Glutamatergic neuron (in vitro differentiated cells): ENCODE measurements at regions not wholly inside any gene's neighbourhood (a gene's known extent, or its start where the extent isn't known, plus 50 kb on each side); places are given as distances from the start of the nearest gene placed in this dataset.

ENCODE experiments used
- DNase-seq: peaks from one replicate; pipeline ENCODE4 v3.0.0; 2022
- H3K27ac Mint-ChIP-seq: one replicate; pipeline ENCODE4 v1.8.0; 2020; ENCODE audit warnings: mild to moderate bottlenecking, mixed read lengths, inconsistent platforms; ENCODE audit not compliant: unreplicated experiment
- H3K27me3 Mint-ChIP-seq: one replicate; pipeline ENCODE4 v1.8.0; 2020; ENCODE audit warnings: mild to moderate bottlenecking, moderate library complexity, mixed read lengths, inconsistent platforms; ENCODE audit not compliant: unreplicated experiment
- H3K36me3 Mint-ChIP-seq: one replicate; pipeline ENCODE4 v1.8.0; 2020; ENCODE audit warnings: mild to moderate bottlenecking, mixed read lengths, inconsistent platforms; ENCODE audit not compliant: unreplicated experiment
- H3K4me1 Mint-ChIP-seq: one replicate; pipeline ENCODE4 v1.8.0; 2020; ENCODE audit warnings: mild to moderate bottlenecking, low read depth, mixed read lengths, inconsistent platforms; ENCODE audit not compliant: unreplicated experiment
- H3K4me3 Mint-ChIP-seq: one replicate; pipeline ENCODE4 v1.8.0; 2020; ENCODE audit warnings: mild to moderate bottlenecking, mixed read lengths, inconsistent platforms; ENCODE audit not compliant: unreplicated experiment
- H3K9me3 Mint-ChIP-seq: one replicate; pipeline ENCODE4 v1.8.0; 2020; ENCODE audit warnings: mild to moderate bottlenecking, moderate library complexity, mixed read lengths, inconsistent platforms; ENCODE audit not compliant: unreplicated experiment
- TF ChIP-seq, protein P1 (sequence below): fragments of 200-600 bp; sonication (generic); IDR thresholded peaks from one replicate; pipeline ENCODE4 v1.5.0; 2021; ENCODE audit not compliant: partially characterized antibody, unreplicated experiment

DNA sequence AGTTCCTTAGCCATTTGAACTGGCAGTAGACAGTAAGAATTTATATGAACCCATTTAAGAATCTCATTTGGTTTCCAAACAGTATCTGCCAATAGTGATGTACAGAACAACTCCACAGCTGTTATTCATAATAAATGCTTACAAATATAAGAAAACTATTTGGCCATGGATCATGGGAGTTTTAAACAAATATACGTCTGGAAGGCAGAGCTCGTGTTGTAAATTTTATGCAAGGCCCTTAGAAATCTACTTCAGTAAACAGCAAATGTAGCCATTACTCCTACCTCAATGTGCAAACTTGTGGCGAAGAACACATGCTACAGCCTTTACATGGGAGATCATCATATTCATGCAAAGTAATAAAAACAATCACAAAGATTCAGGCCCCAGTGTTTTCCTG, 65.3 kb upstream of the NANOGP8 start:
- no peaks in the 10 kb centered on the region for H3K27me3 Mint-ChIP-seq
- H3K9me3 Mint-ChIP-seq = no peaks in the 10 kb centered on the region
- DNase-seq = no peak
- no peak overlapping the region for H3K27ac Mint-ChIP-seq
- TF ChIP-seq, protein P1, sequence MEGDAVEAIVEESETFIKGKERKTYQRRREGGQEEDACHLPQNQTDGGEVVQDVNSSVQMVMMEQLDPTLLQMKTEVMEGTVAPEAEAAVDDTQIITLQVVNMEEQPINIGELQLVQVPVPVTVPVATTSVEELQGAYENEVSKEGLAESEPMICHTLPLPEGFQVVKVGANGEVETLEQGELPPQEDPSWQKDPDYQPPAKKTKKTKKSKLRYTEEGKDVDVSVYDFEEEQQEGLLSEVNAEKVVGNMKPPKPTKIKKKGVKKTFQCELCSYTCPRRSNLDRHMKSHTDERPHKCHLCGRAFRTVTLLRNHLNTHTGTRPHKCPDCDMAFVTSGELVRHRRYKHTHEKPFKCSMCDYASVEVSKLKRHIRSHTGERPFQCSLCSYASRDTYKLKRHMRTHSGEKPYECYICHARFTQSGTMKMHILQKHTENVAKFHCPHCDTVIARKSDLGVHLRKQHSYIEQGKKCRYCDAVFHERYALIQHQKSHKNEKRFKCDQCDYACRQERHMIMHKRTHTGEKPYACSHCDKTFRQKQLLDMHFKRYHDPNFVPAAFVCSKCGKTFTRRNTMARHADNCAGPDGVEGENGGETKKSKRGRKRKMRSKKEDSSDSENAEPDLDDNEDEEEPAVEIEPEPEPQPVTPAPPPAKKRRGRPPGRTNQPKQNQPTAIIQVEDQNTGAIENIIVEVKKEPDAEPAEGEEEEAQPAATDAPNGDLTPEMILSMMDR = no peak
- H3K4me1 Mint-ChIP-seq = no peaks in the 10 kb centered on the region
- no peaks in the 10 kb centered on the region for H3K36me3 Mint-ChIP-seq
- no peak overlapping the region for H3K4me3 Mint-ChIP-seq

DNA sequence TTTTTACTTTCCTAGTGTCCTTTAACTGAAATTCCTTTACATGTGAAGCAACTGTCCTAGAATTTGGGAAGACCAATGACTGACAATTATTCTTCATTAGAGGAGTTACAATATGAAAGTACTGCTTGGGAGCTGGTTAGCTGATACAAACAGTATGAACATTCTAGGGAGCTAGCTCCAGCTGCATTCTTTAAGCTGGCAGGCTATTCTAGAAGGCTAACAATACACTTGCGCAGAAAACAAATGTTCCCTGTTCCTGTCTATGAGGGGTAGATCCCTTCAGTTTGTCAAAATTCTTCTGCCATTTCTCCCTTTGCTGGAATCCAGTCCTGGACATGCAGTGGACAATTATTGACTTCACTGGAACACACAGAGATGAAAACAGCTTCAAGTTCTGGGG, 60.2 kb upstream of the NANOGP8 start:
- no peak for DNase-seq
- H3K36me3 Mint-ChIP-seq = no peaks in the 10 kb centered on the region
- no peaks in the 10 kb centered on the region for H3K27me3 Mint-ChIP-seq
- H3K4me1 Mint-ChIP-seq = no peaks in the 10 kb centered on the region
- no peak overlapping the region for H3K4me3 Mint-ChIP-seq
- no peaks in the 10 kb centered on the region for H3K9me3 Mint-ChIP-seq
- TF ChIP-seq, protein P1 = no peak
- no peak overlapping the region for H3K27ac Mint-ChIP-seq

DNA sequence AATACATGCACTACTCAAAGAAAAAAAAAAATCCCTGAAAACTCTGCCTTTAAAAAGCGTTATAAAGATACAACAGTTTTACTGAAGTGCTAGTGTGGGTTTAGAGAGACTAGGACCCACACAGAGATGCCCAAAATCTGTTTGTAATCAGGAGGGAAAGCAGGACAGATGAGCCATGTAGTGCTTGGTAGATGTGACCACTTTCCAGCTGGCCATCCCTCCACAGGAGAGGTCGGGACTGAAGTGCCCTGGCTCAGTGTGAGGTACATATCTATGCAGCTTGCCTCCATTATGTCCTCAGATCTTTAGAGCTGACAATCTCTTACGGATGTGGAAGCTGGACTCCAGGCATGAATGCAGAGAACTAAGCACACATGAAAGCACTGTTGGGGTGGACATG, 57.5 kb upstream of the NANOGP8 start:
- H3K4me1 Mint-ChIP-seq = no peaks in the 10 kb centered on the region
- no peaks in the 10 kb centered on the region for H3K9me3 Mint-ChIP-seq
- no peak overlapping the region for H3K27ac Mint-ChIP-seq
- TF ChIP-seq, protein P1 = no peak
- H3K27me3 Mint-ChIP-seq = no peaks in the 10 kb centered on the region
- H3K36me3 Mint-ChIP-seq = no peaks in the 10 kb centered on the region
- no peak overlapping the region for H3K4me3 Mint-ChIP-seq
- no peak for DNase-seq

- Mint-ChIP-seq H3K27ac (no peak overlapping the region), H3K36me3 (no peaks in the 10 kb centered on the region), H3K4me1 (no peaks in the 10 kb centered on the region), H3K9me3 (no peaks in the 10 kb centered on the region), H3K4me3 (no peak overlapping the region), H3K27me3 (no peaks in the 10 kb centered on the region)
- DNase-seq = no peak
- TF ChIP-seq, protein P1 = no peak
Observed at GRCh38 chr15:35141743-35142471, 56.8 kb upstream of the NANOGP8 start.

- Mint-ChIP-seq H3K4me1 (no peaks in the 10 kb centered on the region), H3K4me3 (no peak overlapping the region), H3K9me3 (no peaks in the 10 kb centered on the region), H3K27me3 (no peaks in the 10 kb centered on the region), H3K27ac (no peak overlapping the region), H3K36me3 (no peaks in the 10 kb centered on the region)
- TF ChIP-seq, protein P1 = no peak
- no peak for DNase-seq
Observed at GRCh38 chr15:35139822-35140221, 54.7 kb upstream of the NANOGP8 start.
